ENCODE measurements at regions not wholly inside any gene's neighbourhood (a gene's known extent, or its start where the extent isn't known, plus 50 kb on each side); places are given as distances from the start of the nearest gene placed in this dataset.

- no peak for DNase-seq (ENCODE audit: low spot score)
- no peak for TF ChIP-seq CTCF (IDR thresholded peaks at IDR 0.05; ENCODE audit: extremely low read depth, missing control alignments)
Observed at GRCh38 chr6:79864421-79864820, 82.9 kb downstream of the ELOVL4 start.

- no peak for TF ChIP-seq CTCF (IDR thresholded peaks at IDR 0.05; ENCODE audit: extremely low read depth, missing control alignments)
- no peak for DNase-seq (ENCODE audit: low spot score)
Observed at GRCh38 chr6:79864001-79864400, 83.4 kb downstream of the ELOVL4 start.

- no peak for DNase-seq (ENCODE audit: low spot score)
- TF ChIP-seq CTCF (IDR thresholded peaks at IDR 0.05; ENCODE audit: extremely low read depth, missing control alignments) = no peak
Observed at GRCh38 chr6:79863566-79863965, 83.8 kb downstream of the ELOVL4 start.

- no peak for DNase-seq (ENCODE audit: low spot score)
- TF ChIP-seq CTCF (IDR thresholded peaks at IDR 0.05; ENCODE audit: extremely low read depth, missing control alignments) = no peak
Observed at GRCh38 chr6:79862711-79863110, 84.6 kb downstream of the ELOVL4 start.

- TF ChIP-seq CTCF (IDR thresholded peaks at IDR 0.05; ENCODE audit: extremely low read depth, missing control alignments) = no peak
Observed at GRCh38 chr6:79862126-79862525, 85.2 kb downstream of the ELOVL4 start.

GRCh38 chr6:79861023-79861422, 86.3 kb downstream of the ELOVL4 start:
- DNase-seq (ENCODE audit: low spot score) = no peak

More at GRCh38 chr6:79862126-79862525, 85.2 kb downstream of the ELOVL4 start:
- no peak for DNase-seq (ENCODE audit: low spot score)

GRCh38 chr6:79847426-79847825, 99.9 kb downstream of the ELOVL4 start:
- no peak for TF ChIP-seq CTCF (IDR thresholded peaks at IDR 0.05; ENCODE audit: extremely low read depth, missing control alignments)

More at GRCh38 chr6:79861023-79861422, 86.3 kb downstream of the ELOVL4 start:
- TF ChIP-seq CTCF (IDR thresholded peaks at IDR 0.05; ENCODE audit: extremely low read depth, missing control alignments) = no peak

More at GRCh38 chr6:79847426-79847825, 99.9 kb downstream of the ELOVL4 start:
- DNase-seq (ENCODE audit: low spot score) = no peak
